HL-60 (cell line): ENCODE measurements at regions not wholly inside any gene's neighbourhood (a gene's known extent, or its start where the extent isn't known, plus 50 kb on each side); places are given as distances from the start of the nearest gene placed in this dataset.

Experiments used
- DNase-seq, 2 experiments: peaks; one replicate each; pipeline ENCODE4 v3.0.0-alpha.2; 2010 to 2020; ENCODE audit warnings: low read depth in 1 of 2, low spot score in 1 of 2
- H3K27ac ChIP-seq: fragments of 250-450 bp; sonication (Bioruptor Pico); replicated peaks from 2 replicates; pipeline ENCODE4 v1.5.1; 2020; ENCODE audit warnings: mild to moderate bottlenecking, moderate library complexity
- H3K27me3 ChIP-seq: fragments of 250-450 bp; sonication (Bioruptor Pico); 2 replicates; pipeline ENCODE4 v1.5.1; 2021; ENCODE audit warnings: mild to moderate bottlenecking, moderate library complexity; ENCODE audit not compliant: insufficient read depth, poor library complexity, severe bottlenecking
- H3K4me3 ChIP-seq: replicated peaks from 2 replicates; pipeline ENCODE4 v1.5.1; 2011; ENCODE audit warnings: mild to moderate bottlenecking, control low read depth, low read length; ENCODE audit not compliant: insufficient read depth
- GABPA ChIP-seq: IDR thresholded peaks from 2 replicates; pipeline ENCODE4 v1.6.1; 2012; ENCODE audit warnings: low read depth
- POLR2AphosphoS5 ChIP-seq: IDR thresholded peaks from 2 replicates; pipeline ENCODE4 v1.6.1; 2012; ENCODE audit warnings: low read depth
- SPI1 ChIP-seq: IDR thresholded peaks from 2 replicates; pipeline ENCODE4 v1.6.1; 2012; ENCODE audit warnings: low read depth, mild to moderate bottlenecking, borderline replicate concordance
- TF ChIP-seq, protein P1 (sequence below): IDR thresholded peaks from one replicate; pipeline ENCODE4 v1.5.1; 2011; ENCODE audit warnings: low read length, control low read depth, inconsistent platforms; ENCODE audit not compliant: insufficient read depth
- TF ChIP-seq, protein P2 (sequence below): IDR thresholded peaks from 2 replicates; pipeline ENCODE4 v1.6.1; 2012; ENCODE audit warnings: low read depth; ENCODE audit not compliant: insufficient replicate concordance

DNA sequence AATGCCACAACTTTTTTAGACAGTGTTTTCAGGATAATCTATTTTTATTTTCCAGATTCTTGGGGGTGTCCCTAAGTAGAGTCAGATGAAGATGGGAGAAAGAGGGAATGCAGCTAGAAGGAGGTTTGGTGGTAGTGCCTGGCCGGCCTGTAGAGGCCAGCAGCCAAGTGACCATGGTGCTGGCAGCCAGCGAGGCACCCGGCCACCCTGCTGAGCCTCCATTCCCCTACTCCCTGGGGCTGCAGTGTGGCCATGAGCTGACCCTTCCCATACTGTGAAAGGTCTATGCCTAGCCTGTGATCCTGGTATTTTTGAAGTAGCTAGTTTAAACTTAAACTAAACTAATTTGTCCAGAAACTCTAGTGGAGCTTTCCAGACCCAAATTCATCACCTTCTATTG lies 268.6 kb downstream of the CYRIA start:
- H3K27ac ChIP-seq = no peak overlapping the region
- no peak for TF ChIP-seq POLR2AphosphoS5
- TF ChIP-seq SPI1 = no peak
- TF ChIP-seq, protein P1, sequence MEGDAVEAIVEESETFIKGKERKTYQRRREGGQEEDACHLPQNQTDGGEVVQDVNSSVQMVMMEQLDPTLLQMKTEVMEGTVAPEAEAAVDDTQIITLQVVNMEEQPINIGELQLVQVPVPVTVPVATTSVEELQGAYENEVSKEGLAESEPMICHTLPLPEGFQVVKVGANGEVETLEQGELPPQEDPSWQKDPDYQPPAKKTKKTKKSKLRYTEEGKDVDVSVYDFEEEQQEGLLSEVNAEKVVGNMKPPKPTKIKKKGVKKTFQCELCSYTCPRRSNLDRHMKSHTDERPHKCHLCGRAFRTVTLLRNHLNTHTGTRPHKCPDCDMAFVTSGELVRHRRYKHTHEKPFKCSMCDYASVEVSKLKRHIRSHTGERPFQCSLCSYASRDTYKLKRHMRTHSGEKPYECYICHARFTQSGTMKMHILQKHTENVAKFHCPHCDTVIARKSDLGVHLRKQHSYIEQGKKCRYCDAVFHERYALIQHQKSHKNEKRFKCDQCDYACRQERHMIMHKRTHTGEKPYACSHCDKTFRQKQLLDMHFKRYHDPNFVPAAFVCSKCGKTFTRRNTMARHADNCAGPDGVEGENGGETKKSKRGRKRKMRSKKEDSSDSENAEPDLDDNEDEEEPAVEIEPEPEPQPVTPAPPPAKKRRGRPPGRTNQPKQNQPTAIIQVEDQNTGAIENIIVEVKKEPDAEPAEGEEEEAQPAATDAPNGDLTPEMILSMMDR = no peak
- TF ChIP-seq GABPA = no peak
- TF ChIP-seq, protein P2, sequence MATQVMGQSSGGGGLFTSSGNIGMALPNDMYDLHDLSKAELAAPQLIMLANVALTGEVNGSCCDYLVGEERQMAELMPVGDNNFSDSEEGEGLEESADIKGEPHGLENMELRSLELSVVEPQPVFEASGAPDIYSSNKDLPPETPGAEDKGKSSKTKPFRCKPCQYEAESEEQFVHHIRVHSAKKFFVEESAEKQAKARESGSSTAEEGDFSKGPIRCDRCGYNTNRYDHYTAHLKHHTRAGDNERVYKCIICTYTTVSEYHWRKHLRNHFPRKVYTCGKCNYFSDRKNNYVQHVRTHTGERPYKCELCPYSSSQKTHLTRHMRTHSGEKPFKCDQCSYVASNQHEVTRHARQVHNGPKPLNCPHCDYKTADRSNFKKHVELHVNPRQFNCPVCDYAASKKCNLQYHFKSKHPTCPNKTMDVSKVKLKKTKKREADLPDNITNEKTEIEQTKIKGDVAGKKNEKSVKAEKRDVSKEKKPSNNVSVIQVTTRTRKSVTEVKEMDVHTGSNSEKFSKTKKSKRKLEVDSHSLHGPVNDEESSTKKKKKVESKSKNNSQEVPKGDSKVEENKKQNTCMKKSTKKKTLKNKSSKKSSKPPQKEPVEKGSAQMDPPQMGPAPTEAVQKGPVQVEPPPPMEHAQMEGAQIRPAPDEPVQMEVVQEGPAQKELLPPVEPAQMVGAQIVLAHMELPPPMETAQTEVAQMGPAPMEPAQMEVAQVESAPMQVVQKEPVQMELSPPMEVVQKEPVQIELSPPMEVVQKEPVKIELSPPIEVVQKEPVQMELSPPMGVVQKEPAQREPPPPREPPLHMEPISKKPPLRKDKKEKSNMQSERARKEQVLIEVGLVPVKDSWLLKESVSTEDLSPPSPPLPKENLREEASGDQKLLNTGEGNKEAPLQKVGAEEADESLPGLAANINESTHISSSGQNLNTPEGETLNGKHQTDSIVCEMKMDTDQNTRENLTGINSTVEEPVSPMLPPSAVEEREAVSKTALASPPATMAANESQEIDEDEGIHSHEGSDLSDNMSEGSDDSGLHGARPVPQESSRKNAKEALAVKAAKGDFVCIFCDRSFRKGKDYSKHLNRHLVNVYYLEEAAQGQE = no peak
- no peak overlapping the region for H3K4me3 ChIP-seq
- H3K27me3 ChIP-seq = no peaks in the 10 kb centered on the region
- no peak for DNase-seq

DNA sequence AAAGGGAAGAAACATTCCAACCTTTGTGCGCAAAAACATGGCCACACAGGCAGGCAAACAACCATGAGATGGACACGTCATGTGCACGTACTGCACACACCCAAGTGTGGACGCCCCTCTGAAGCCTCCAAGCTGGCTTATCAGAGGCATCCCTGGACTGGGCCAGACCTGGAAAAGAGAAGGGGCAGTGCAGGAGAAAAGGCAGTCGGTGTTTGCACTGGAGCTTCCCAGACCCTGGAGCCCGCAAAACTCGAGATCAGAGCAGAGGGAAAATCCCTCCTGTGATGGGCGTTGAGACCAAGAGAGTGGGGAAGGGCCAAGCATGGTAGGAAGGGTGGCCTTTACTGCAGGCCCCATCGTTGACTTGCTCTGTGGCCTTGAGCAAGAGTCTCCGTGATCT lies 269.5 kb downstream of the CYRIA start:
- Histone ChIP-seq H3K27me3 (no peaks in the 10 kb centered on the region), H3K27ac (no peak overlapping the region), H3K4me3 (no peak overlapping the region)
- TF ChIP-seq POLR2AphosphoS5 = no peak
- no peak for TF ChIP-seq GABPA
- TF ChIP-seq, protein P1 = no peak
- no peak for TF ChIP-seq SPI1
- TF ChIP-seq, protein P2 = no peak
- DNase-seq = no peak

DNA sequence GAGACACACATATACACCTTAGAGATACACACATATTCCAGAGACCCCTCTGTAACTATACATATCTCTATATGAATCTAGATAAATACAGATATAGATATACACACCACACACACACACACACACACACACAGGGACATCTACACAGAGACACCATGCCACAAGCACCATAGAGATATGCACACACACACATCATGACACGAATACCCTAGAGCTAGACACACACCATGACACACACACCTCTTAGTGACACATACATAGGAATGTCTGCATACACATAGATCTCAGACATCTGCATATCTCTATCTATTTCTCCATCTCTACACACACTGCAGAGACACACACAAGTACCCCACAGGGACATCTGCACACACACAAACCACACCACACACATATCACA lies 270.0 kb downstream of the CYRIA start:
- DNase-seq = no peak
- Histone ChIP-seq H3K4me3 (no peak overlapping the region), H3K27ac (no peak overlapping the region), H3K27me3 (no peaks in the 10 kb centered on the region)
- TF ChIP-seq, protein P1 = no peak
- TF ChIP-seq SPI1 (no peak), GABPA (no peak), POLR2AphosphoS5 (no peak)
- TF ChIP-seq, protein P2 = no peak
